Naive thymus-derived CD8-positive, alpha-beta T cell (primary cell): ENCODE measurements at regions not wholly inside any gene's neighbourhood (a gene's known extent, or its start where the extent isn't known, plus 50 kb on each side); places are given as distances from the start of the nearest gene placed in this dataset.

Source experiments
- ATAC-seq, 2 donors: fragments of 150-1000 bp; cut with Tn5 transposase in 1 of 2; sonication (Bioruptor Pico), chemical (Tn5 transposase) in 1 of 2; 1 replicate in 1 of 2; 2 replicates in 1 of 2; pipeline ENCODE4 v1.10.0; 2021; ENCODE audit warnings: mild to moderate bottlenecking in 2 of 2, moderate library complexity in 2 of 2
- POLR2A ChIA-PET: fragments of 350-600 bp; sonication (Branson Sonifier 250); formaldehyde crosslinking; loops from one replicate; lab custom pipeline; 2021; ENCODE audit warnings: antibody characterized with exemption; lab: Charles Lee
- DNase-seq, 10 donors: peaks; one replicate each; pipeline versions ENCODE4 v3.0.0 to v3.0.0-alpha.2; 2020 to 2022
- H3K27ac Mint-ChIP-seq, 10 donors: one replicate each; pipeline ENCODE4 v1.8.0; 2020 to 2022; ENCODE audit warnings: mild to moderate bottlenecking in 10 of 10, mixed read lengths in 10 of 10, moderate library complexity in 4 of 10, inconsistent platforms in 1 of 10
- H3K27me3 Mint-ChIP-seq, 5 donors: one replicate each; pipeline ENCODE4 v1.8.0; 2021 to 2022; ENCODE audit warnings: mixed read lengths in 5 of 5
- H3K36me3 Mint-ChIP-seq, 3 donors: one replicate each; pipeline ENCODE4 v1.8.0; 2020 to 2022; ENCODE audit warnings: mixed read lengths in 3 of 3, mild to moderate bottlenecking in 2 of 3, inconsistent platforms in 1 of 3
- H3K4me1 Mint-ChIP-seq, 4 donors: one replicate each; pipeline ENCODE4 v1.8.0; 2021 to 2022; ENCODE audit warnings: mixed read lengths in 4 of 4
- H3K4me3 Mint-ChIP-seq, 10 donors: one replicate each; pipeline ENCODE4 v1.8.0; 2020 to 2022; ENCODE audit warnings: mild to moderate bottlenecking in 10 of 10, mixed read lengths in 10 of 10, moderate library complexity in 6 of 10, inconsistent platforms in 1 of 10
- H3K9me3 Mint-ChIP-seq, 9 donors: one replicate each; pipeline ENCODE4 v1.8.0; 2020 to 2022; ENCODE audit warnings: mixed read lengths in 9 of 9, mild to moderate bottlenecking in 3 of 9, inconsistent platforms in 1 of 9, moderate library complexity in 1 of 9

GRCh38 chrX:110420771-110421499, 62.3 kb downstream of the RTL9 start:
- ATAC-seq, result no peak

GRCh38 chrX:110421500-110422455, 63.1 kb downstream of the RTL9 start:
- no peak for DNase-seq
- no peak overlapping the region for H3K27ac Mint-ChIP-seq
- ATAC-seq, result no peak
- no peaks in the 10 kb centered on the region for H3K4me1 Mint-ChIP-seq
- peaks cover 0 to 2% (median 0%) of the 10 kb centered on the region in 5 donors for H3K27me3 Mint-ChIP-seq
- no peaks in the 10 kb centered on the region for H3K9me3 Mint-ChIP-seq
- H3K36me3 Mint-ChIP-seq, result no peaks in the 10 kb centered on the region
- no peak overlapping the region for H3K4me3 Mint-ChIP-seq
- POLR2A ChIA-PET, result no interaction called here

More at GRCh38 chrX:110420771-110421499, 62.3 kb downstream of the RTL9 start:
- Mint-ChIP-seq H3K27ac (no peak overlapping the region), H3K4me3 (no peak overlapping the region), H3K9me3 (no peaks in the 10 kb centered on the region), H3K36me3 (no peaks in the 10 kb centered on the region), H3K27me3 (peaks cover 0 to 2% (median 0%) of the 10 kb centered on the region in 5 donors), H3K4me1 (no peaks in the 10 kb centered on the region)
- DNase-seq, result no peak
- POLR2A ChIA-PET, result no interaction called here

- Mint-ChIP-seq H3K27ac (no peak overlapping the region), H3K4me3 (no peak overlapping the region), H3K4me1 (no peaks in the 10 kb centered on the region), H3K27me3 (peaks cover 0 to 2% (median 0%) of the 10 kb centered on the region in 5 donors), H3K9me3 (no peaks in the 10 kb centered on the region), H3K36me3 (no peaks in the 10 kb centered on the region)
- DNase-seq (no peak), ATAC-seq (no peak)
- POLR2A ChIA-PET, result interaction anchor here (0.6 kb wide), 1 partner anchor 326 kb away, joined by 3 read pairs; no protein-coding TSS in a partner anchor
Measured at GRCh38 chrX:110425222-110426154, 66.8 kb downstream of the RTL9 start.

GRCh38 chrX:110426155-110426504, 67.5 kb downstream of the RTL9 start:
- DNase-seq (no peak), ATAC-seq (no peak)
- H3K4me1 Mint-ChIP-seq, result no peaks in the 10 kb centered on the region
- peaks cover 0 to 2% (median 0%) of the 10 kb centered on the region in 5 donors for H3K27me3 Mint-ChIP-seq
- H3K9me3 Mint-ChIP-seq, result no peaks in the 10 kb centered on the region
- H3K36me3 Mint-ChIP-seq, result no peaks in the 10 kb centered on the region
- POLR2A ChIA-PET, result no interaction called here
- H3K27ac Mint-ChIP-seq, result no peak overlapping the region
- H3K4me3 Mint-ChIP-seq, result no peak overlapping the region

GRCh38 chrX:110427076-110427475, 68.4 kb downstream of the RTL9 start:
- no peak overlapping the region for H3K4me3 Mint-ChIP-seq
- POLR2A ChIA-PET, result no interaction called here
- no peak for ATAC-seq
- H3K9me3 Mint-ChIP-seq, result no peaks in the 10 kb centered on the region
- no peak overlapping the region for H3K27ac Mint-ChIP-seq
- H3K27me3 Mint-ChIP-seq, result peaks cover 0 to 4% (median 0%) of the 10 kb centered on the region in 5 donors
- no peaks in the 10 kb centered on the region for H3K36me3 Mint-ChIP-seq
- no peaks in the 10 kb centered on the region for H3K4me1 Mint-ChIP-seq
- DNase-seq, result no peak

- POLR2A ChIA-PET, result no interaction called here
- Mint-ChIP-seq H3K27me3 (peaks cover 0 to 4% (median 0%) of the 10 kb centered on the region in 5 donors), H3K4me3 (no peak overlapping the region), H3K4me1 (no peaks in the 10 kb centered on the region), H3K9me3 (no peaks in the 10 kb centered on the region), H3K27ac (no peak overlapping the region), H3K36me3 (no peaks in the 10 kb centered on the region)
- DNase-seq (no peak), ATAC-seq (no peak)
Measured at GRCh38 chrX:110428144-110428543, 69.5 kb downstream of the RTL9 start.

GRCh38 chrX:110430293-110431076, 71.8 kb downstream of the RTL9 start:
- Mint-ChIP-seq H3K4me3 (no peak overlapping the region), H3K27me3 (peaks cover 2 to 13% (median 7%) of the 10 kb centered on the region in 5 donors), H3K9me3 (no peaks in the 10 kb centered on the region), H3K27ac (no peak overlapping the region), H3K4me1 (no peaks in the 10 kb centered on the region), H3K36me3 (no peaks in the 10 kb centered on the region)
- DNase-seq (no peak), ATAC-seq (no peak)
- POLR2A ChIA-PET, result no interaction called here

GRCh38 chrX:110432091-110432905, 73.7 kb downstream of the RTL9 start:
- DNase-seq (no peak), ATAC-seq (no peak)
- H3K27me3 Mint-ChIP-seq, result peaks cover 2 to 13% (median 7%) of the 10 kb centered on the region in 5 donors
- no peaks in the 10 kb centered on the region for H3K36me3 Mint-ChIP-seq
- H3K27ac Mint-ChIP-seq, result no peak overlapping the region
- H3K9me3 Mint-ChIP-seq, result no peaks in the 10 kb centered on the region
- H3K4me3 Mint-ChIP-seq, result no peak overlapping the region
- POLR2A ChIA-PET, result no interaction called here
- H3K4me1 Mint-ChIP-seq, result no peaks in the 10 kb centered on the region

GRCh38 chrX:110432906-110433215, 74.2 kb downstream of the RTL9 start:
- Mint-ChIP-seq H3K27me3 (peaks cover 2 to 13% (median 7%) of the 10 kb centered on the region in 5 donors), H3K36me3 (no peaks in the 10 kb centered on the region), H3K4me1 (no peaks in the 10 kb centered on the region), H3K9me3 (no peaks in the 10 kb centered on the region), H3K27ac (no peak overlapping the region), H3K4me3 (no peak overlapping the region)
- DNase-seq (no peak), ATAC-seq (no peak)
- POLR2A ChIA-PET, result no interaction called here

- Mint-ChIP-seq H3K36me3 (no peaks in the 10 kb centered on the region), H3K9me3 (no peaks in the 10 kb centered on the region), H3K27ac (no peak overlapping the region), H3K4me1 (no peaks in the 10 kb centered on the region), H3K27me3 (peaks cover 4 to 13% (median 6%) of the 10 kb centered on the region in 5 donors), H3K4me3 (no peak overlapping the region)
- ATAC-seq (no peak), DNase-seq (no peak)
- POLR2A ChIA-PET, result no interaction called here
Measured at GRCh38 chrX:110435196-110435595, 76.5 kb downstream of the RTL9 start.

GRCh38 chrX:110436523-110436922, 77.9 kb downstream of the RTL9 start:
- no peaks in the 10 kb centered on the region for H3K36me3 Mint-ChIP-seq
- H3K4me1 Mint-ChIP-seq, result no peaks in the 10 kb centered on the region
- H3K9me3 Mint-ChIP-seq, result no peaks in the 10 kb centered on the region
- DNase-seq, result no peak
- H3K27me3 Mint-ChIP-seq, result peaks cover 3 to 13% (median 5%) of the 10 kb centered on the region in 5 donors
- no peak for ATAC-seq
- POLR2A ChIA-PET, result no interaction called here
- H3K4me3 Mint-ChIP-seq, result no peak overlapping the region
- no peak overlapping the region for H3K27ac Mint-ChIP-seq
